ENCODE measurements at regions not wholly inside any gene's neighbourhood (a gene's known extent, or its start where the extent isn't known, plus 50 kb on each side); places are given as distances from the start of the nearest gene placed in this dataset.

- TF ChIP-seq FOXP2 (optimal IDR thresholded peaks at IDR 0.05; ENCODE audit: borderline replicate concordance, extremely low read depth, extremely low read length, insufficient read depth) (no peak), SIN3A (IDR thresholded peaks at IDR 0.05; ENCODE audit: borderline replicate concordance, insufficient read depth, low read length) (no peak), REST (IDR thresholded peaks at IDR 0.05; ENCODE audit: insufficient read depth in 1 of 2, low read depth in 2 of 2, low read length in 2 of 2) (no peak), POLR2AphosphoS5 (IDR thresholded peaks at IDR 0.05; ENCODE audit: low read depth, low read length) (no peak), TAF1 (IDR thresholded peaks at IDR 0.05; ENCODE audit: borderline replicate concordance, insufficient read depth, low read length) (no peak)
These were observed 126.0 kb downstream of the SLC6A15 start for GRCh38 chr12:84786622-84787021.

GRCh38 chr12:84785951-84786350 lies 126.6 kb downstream of the SLC6A15 start:
- TF ChIP-seq SIN3A (IDR thresholded peaks at IDR 0.05; ENCODE audit: borderline replicate concordance, insufficient read depth, low read length) (no peak), REST (IDR thresholded peaks at IDR 0.05; ENCODE audit: insufficient read depth in 1 of 2, low read depth in 2 of 2, low read length in 2 of 2) (no peak), TAF1 (IDR thresholded peaks at IDR 0.05; ENCODE audit: borderline replicate concordance, insufficient read depth, low read length) (no peak), POLR2AphosphoS5 (IDR thresholded peaks at IDR 0.05; ENCODE audit: low read depth, low read length) (no peak), FOXP2 (optimal IDR thresholded peaks at IDR 0.05; ENCODE audit: borderline replicate concordance, extremely low read depth, extremely low read length, insufficient read depth) (no peak)

DNA sequence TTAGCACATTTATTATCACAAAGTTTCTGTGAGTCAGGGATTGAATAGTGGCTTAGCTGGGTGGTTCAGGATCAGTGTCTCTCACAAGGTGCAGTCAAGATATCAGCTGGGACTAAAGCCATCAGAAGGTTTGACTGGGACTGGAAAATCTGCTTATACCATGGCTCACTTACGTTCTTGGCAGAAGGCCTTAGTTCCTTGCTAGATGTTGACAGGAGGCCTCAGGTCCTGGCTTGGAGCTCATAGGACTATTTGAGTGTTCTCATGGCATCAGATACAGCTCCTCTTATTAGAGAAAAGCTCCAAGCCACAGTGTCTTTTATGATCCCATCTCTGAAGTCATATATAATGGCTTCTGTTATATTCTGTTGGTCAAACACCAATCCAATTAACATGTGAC lies 127.3 kb downstream of the SLC6A15 start:
- TF ChIP-seq POLR2AphosphoS5 (IDR thresholded peaks at IDR 0.05; ENCODE audit: low read depth, low read length) = no peak
- TF ChIP-seq SIN3A (IDR thresholded peaks at IDR 0.05; ENCODE audit: borderline replicate concordance, insufficient read depth, low read length) = no peak
- TF ChIP-seq TAF1 (IDR thresholded peaks at IDR 0.05; ENCODE audit: borderline replicate concordance, insufficient read depth, low read length) = no peak
- TF ChIP-seq REST (IDR thresholded peaks at IDR 0.05; ENCODE audit: insufficient read depth in 1 of 2, low read depth in 2 of 2, low read length in 2 of 2) = no peak
- no peak for TF ChIP-seq FOXP2 (optimal IDR thresholded peaks at IDR 0.05; ENCODE audit: borderline replicate concordance, extremely low read depth, extremely low read length, insufficient read depth)

- TF ChIP-seq SIN3A (IDR thresholded peaks at IDR 0.05; ENCODE audit: borderline replicate concordance, insufficient read depth, low read length) = no peak
- TF ChIP-seq REST (IDR thresholded peaks at IDR 0.05; ENCODE audit: insufficient read depth in 1 of 2, low read depth in 2 of 2, low read length in 2 of 2) = no peak
- no peak for TF ChIP-seq TAF1 (IDR thresholded peaks at IDR 0.05; ENCODE audit: borderline replicate concordance, insufficient read depth, low read length)
- no peak for TF ChIP-seq POLR2AphosphoS5 (IDR thresholded peaks at IDR 0.05; ENCODE audit: low read depth, low read length)
- no peak for TF ChIP-seq FOXP2 (optimal IDR thresholded peaks at IDR 0.05; ENCODE audit: borderline replicate concordance, extremely low read depth, extremely low read length, insufficient read depth)
These were observed 133.4 kb downstream of the SLC6A15 start for GRCh38 chr12:84779169-84779568.

DNA sequence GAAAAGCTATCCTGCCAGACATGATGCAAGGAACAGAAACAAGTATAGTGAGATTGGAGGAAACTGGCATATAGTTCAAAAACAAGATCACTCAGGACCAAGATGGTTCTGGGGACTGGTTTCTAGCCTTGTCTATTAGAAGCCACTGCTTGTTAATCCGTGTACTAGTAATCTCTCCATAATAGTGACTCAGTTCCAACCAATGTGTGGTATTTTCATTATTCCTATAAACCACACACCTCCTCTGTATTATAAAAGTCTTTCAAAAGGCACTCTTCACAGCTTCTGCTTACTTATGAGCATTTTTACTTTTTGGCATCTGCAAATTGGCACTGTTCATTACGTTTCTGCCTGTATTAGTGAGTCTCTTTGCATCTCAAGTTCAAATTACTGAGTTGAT lies 140.3 kb downstream of the SLC6A15 start:
- TF ChIP-seq FOXP2 (optimal IDR thresholded peaks at IDR 0.05; ENCODE audit: borderline replicate concordance, extremely low read depth, extremely low read length, insufficient read depth) (no peak), POLR2AphosphoS5 (IDR thresholded peaks at IDR 0.05; ENCODE audit: low read depth, low read length) (no peak), REST (IDR thresholded peaks at IDR 0.05; ENCODE audit: insufficient read depth in 1 of 2, low read depth in 2 of 2, low read length in 2 of 2) (no peak), TAF1 (IDR thresholded peaks at IDR 0.05; ENCODE audit: borderline replicate concordance, insufficient read depth, low read length) (no peak), SIN3A (IDR thresholded peaks at IDR 0.05; ENCODE audit: borderline replicate concordance, insufficient read depth, low read length) (no peak)

Measured in PFSK-1 (cell line).